ENCODE measurements at regions not wholly inside any gene's neighbourhood (a gene's known extent, or its start where the extent isn't known, plus 50 kb on each side); places are given as distances from the start of the nearest gene placed in this dataset.
"Not testable (repeated sequence)": the region's sequence is repeated elsewhere in the genome, so short reads cannot be mapped to it uniquely, and the experiment has no call there.

- H3K4me3 ChIP-seq (ENCODE audit: low read depth, low read length) = no peak overlapping the region
- TF ChIP-seq POLR2A (IDR thresholded peaks at IDR 0.05; ENCODE audit: extremely low read depth, insufficient read length) (no peak), CTCF (IDR thresholded peaks at IDR 0.05; ENCODE audit: low read depth, low read length) (no peak), MAX (IDR thresholded peaks at IDR 0.05; ENCODE audit: low read depth, low read length) (no peak), MYC (IDR thresholded peaks at IDR 0.05; ENCODE audit: low read depth, low read length) (no peak)
- no peak for DNase-seq (ENCODE audit: low read depth)
Observed at GRCh38 chr4:83204731-83205130, 79.9 kb downstream of the COQ2 start.

- no peak for TF ChIP-seq MAX (IDR thresholded peaks at IDR 0.05; ENCODE audit: low read depth, low read length)
- TF ChIP-seq CTCF (IDR thresholded peaks at IDR 0.05; ENCODE audit: low read depth, low read length) = no peak
- TF ChIP-seq POLR2A (IDR thresholded peaks at IDR 0.05; ENCODE audit: extremely low read depth, insufficient read length) = no peak
- no peak for TF ChIP-seq MYC (IDR thresholded peaks at IDR 0.05; ENCODE audit: low read depth, low read length)
- no peak overlapping the region for H3K4me3 ChIP-seq (ENCODE audit: low read depth, low read length)
- no peak for DNase-seq (ENCODE audit: low read depth)
Observed at GRCh38 chr4:83201761-83202160, 82.8 kb downstream of the COQ2 start.

- peak overlapping the region; percentile 46 for H3K4me3 ChIP-seq (ENCODE audit: low read depth, low read length)
- DNase-seq (ENCODE audit: low read depth) = peak; percentile 94
- no peak for TF ChIP-seq CTCF (IDR thresholded peaks at IDR 0.05; ENCODE audit: low read depth, low read length)
- TF ChIP-seq POLR2A (IDR thresholded peaks at IDR 0.05; ENCODE audit: extremely low read depth, insufficient read length) = no peak
- TF ChIP-seq MAX (IDR thresholded peaks at IDR 0.05; ENCODE audit: low read depth, low read length) = no peak
- TF ChIP-seq MYC (IDR thresholded peaks at IDR 0.05; ENCODE audit: low read depth, low read length) = no peak
Observed at GRCh38 chr4:83197555-83198235, 83.2 kb upstream of the PLAC8 start.

GRCh38 chr4:83196921-83197320 lies 82.4 kb upstream of the PLAC8 start:
- DNase-seq (ENCODE audit: low read depth) = peak; percentile 10

GRCh38 chr4:83195269-83195668 lies 80.7 kb upstream of the PLAC8 start:
- no peak for TF ChIP-seq MAX (IDR thresholded peaks at IDR 0.05; ENCODE audit: low read depth, low read length)
- no peak for TF ChIP-seq MYC (IDR thresholded peaks at IDR 0.05; ENCODE audit: low read depth, low read length)
- TF ChIP-seq POLR2A (IDR thresholded peaks at IDR 0.05; ENCODE audit: extremely low read depth, insufficient read length) = no peak
- no peak for TF ChIP-seq CTCF (IDR thresholded peaks at IDR 0.05; ENCODE audit: low read depth, low read length)
- DNase-seq (ENCODE audit: low read depth) = no peak
- H3K4me3 ChIP-seq (ENCODE audit: low read depth, low read length) = no peak overlapping the region

More at GRCh38 chr4:83196921-83197320, 82.4 kb upstream of the PLAC8 start:
- no peak overlapping the region for H3K4me3 ChIP-seq (ENCODE audit: low read depth, low read length)
- TF ChIP-seq POLR2A (IDR thresholded peaks at IDR 0.05; ENCODE audit: extremely low read depth, insufficient read length) (no peak), MAX (IDR thresholded peaks at IDR 0.05; ENCODE audit: low read depth, low read length) (no peak), MYC (IDR thresholded peaks at IDR 0.05; ENCODE audit: low read depth, low read length) (no peak), CTCF (IDR thresholded peaks at IDR 0.05; ENCODE audit: low read depth, low read length) (no peak)

- H3K4me3 ChIP-seq (ENCODE audit: low read depth, low read length); DNase-seq (ENCODE audit: low read depth): not testable (repeated sequence)
Observed at GRCh38 chr4:83194588-83194987, 80.1 kb upstream of the PLAC8 start.

Measured in NB4 (cell line).